Activated CD4-positive, alpha-beta T cell treated with anti-CD3 and anti-CD28 coated beads, Interleukin-2, amount 50 U/mL, for 4 hours (primary cell): ENCODE measurements at regions not wholly inside any gene's neighbourhood (a gene's known extent, or its start where the extent isn't known, plus 50 kb on each side); places are given as distances from the start of the nearest gene placed in this dataset.

Experiments used
- DNase-seq, 2 experiments: peaks; one replicate each; pipeline ENCODE4 v3.0.0-alpha.2; 2020

- no peak for DNase-seq
Observed at GRCh38 chr6:19478992-19479391, 358.2 kb upstream of the ID4 start.

DNA sequence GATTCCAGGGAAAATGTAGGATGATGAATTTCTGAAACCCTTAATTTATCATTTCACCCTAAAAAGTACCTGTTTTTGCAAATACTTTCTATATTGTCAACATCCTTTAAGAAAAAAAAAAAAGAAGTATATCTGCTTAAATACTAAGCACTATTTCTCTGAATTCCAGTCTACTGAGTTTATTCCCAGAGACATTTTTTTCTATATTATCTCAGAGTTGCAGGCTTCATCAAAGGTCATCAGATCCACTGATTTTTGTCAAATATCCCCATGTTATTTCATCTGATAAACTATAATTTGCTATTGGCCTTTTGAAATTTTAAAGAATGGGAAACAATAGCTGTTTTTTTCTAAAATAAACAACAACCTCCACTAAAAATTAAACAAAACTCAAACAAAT, 357.6 kb upstream of the ID4 start:
- no peak for DNase-seq

- no peak for DNase-seq
Observed at GRCh38 chr6:19492636-19493405, 344.3 kb upstream of the ID4 start.

GRCh38 chr6:19501737-19502245, 335.4 kb upstream of the ID4 start:
- no peak for DNase-seq

- DNase-seq: no peak
Observed at GRCh38 chr6:19502301-19502700, 334.9 kb upstream of the ID4 start.

- no peak for DNase-seq
Observed at GRCh38 chr6:19515939-19516338, 321.2 kb upstream of the ID4 start.

DNA sequence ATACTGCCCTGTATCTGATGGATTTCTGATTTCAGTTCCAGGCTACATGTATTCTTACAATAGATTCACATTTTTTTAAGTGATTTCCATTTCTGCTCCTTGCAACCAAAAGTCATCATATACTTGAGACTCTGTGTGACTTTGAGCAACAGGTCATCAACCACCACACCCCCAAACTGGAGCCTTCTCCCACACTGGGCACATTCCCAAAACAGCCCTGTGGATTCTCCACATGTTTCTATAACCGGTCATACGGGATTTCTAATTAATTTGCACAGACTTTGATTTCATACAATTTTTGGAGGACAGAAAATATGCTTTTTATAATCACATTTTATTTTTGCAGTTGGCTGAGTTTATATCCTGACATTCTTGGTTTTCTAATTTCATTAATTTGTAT, 317.2 kb upstream of the ID4 start:
- no peak for DNase-seq

DNA sequence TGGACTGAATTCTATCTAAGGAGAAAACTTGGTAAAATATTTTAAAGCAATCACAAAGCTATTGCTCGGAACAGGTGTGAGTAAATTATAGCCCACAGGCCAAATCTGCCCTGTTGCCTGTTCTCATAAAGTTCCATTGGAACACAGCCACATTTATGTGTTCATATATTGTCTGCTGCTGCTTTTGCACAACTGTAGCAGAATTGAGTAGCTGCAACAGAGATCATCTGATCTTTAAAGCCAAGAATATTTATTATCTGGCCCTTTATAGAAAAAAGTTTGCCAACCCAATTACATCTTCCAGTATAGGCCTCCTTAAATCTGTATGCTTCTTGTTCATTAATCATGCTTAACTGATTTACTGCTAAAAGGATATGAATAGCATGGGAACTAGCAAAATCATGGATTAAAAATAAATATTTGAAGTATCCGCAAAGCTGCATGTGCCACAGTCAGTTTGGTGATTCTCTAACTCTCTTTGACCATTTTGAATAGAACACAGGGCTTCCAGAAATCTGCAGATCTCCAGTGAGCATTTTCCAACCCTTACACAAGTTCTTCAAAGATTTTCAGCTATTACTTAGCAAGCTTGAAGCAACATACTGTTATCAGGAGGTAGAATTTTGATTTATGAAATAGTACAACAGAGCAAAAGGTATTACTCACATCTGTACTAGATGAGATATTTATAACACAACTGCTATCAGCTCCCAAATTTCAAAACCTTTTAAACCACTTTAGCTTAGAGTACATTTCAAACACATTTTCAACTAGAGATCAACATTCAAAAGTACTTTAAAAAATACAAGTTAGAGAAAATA, 312.6 kb upstream of the ID4 start:
- no peak for DNase-seq

GRCh38 chr6:19525673-19526072, 311.5 kb upstream of the ID4 start:
- no peak for DNase-seq

DNA sequence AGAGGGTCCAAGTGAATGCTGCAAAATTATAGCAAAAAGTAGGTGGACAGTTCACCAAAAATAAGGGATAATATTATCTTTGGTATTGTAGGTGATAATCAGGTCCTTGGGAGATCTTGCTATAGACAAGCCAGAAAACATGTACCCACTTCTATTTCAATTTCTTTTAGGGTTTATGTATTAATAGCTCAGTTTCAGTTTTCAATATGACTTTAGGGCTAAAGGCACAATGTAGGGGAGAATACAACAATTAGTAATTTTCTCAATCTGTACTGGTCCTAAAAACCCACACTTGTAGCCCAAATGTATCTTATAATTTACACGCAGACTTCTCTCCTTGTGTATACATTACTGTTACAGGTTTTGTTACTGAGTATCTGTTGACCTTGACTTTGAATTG, 307.0 kb upstream of the ID4 start:
- no peak for DNase-seq

GRCh38 chr6:19535351-19535750, 301.8 kb upstream of the ID4 start:
- no peak for DNase-seq

GRCh38 chr6:19536838-19537237, 300.3 kb upstream of the ID4 start:
- no peak for DNase-seq

- DNase-seq: no peak
Observed at GRCh38 chr6:19538096-19538495, 299.1 kb upstream of the ID4 start.

GRCh38 chr6:19547507-19547906, 289.7 kb upstream of the ID4 start:
- DNase-seq: no peak

DNA sequence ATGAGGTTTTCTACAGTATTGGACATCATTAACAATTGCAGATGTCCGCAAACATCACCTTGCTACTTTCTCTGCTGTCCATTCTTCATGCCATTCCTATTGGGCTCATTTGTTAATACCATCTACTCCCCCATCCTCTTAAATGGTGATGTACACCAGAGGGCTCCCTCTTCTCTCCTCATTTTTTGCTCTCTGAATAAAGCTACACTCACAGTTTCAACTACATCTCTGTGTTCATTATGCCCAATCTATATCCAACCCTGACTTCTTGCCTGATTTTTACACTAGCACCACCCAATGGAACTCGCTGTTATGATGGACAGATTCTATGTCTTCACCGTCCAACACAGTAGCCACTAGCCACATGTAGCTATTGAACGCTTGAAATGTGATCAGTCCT, 288.1 kb upstream of the ID4 start:
- DNase-seq: no peak

DNA sequence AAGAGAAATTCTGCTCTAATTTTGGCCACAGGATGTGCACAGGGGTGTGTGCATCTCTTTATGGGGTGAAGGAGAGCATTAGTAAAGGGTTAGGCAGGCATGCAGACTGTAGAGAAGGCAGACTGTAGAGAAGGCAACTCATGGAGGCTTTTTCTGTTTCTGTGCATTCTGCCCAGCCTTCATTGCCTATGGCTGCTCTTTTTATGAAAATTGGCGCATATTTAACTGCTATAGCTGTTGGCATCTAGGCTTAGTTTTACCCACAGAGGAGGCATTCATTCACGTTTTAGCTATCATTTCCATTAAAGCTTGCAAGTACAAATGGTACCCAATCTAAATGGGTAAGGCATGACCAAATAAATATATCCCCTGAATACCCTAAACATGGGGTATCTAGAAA, 286.8 kb upstream of the ID4 start:
- no peak for DNase-seq

DNA sequence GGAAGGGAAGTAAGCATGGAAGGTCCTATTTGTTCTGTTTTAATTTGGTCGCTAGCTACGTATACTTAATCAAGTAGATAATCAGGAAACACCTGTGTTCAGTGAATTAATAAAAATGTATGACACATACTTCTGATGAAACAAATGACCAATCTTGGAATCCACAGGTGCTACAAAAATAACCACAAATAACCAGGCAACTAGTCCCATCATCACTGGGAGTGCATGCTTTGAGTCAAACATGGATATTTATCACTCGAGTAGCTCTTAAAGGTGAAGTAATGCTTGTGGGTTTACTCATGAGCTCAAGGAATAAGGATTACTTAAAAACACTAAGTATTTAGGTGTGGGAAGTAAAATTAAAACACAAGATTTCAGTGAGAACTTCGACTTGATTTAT, 285.6 kb upstream of the ID4 start:
- no peak for DNase-seq

DNA sequence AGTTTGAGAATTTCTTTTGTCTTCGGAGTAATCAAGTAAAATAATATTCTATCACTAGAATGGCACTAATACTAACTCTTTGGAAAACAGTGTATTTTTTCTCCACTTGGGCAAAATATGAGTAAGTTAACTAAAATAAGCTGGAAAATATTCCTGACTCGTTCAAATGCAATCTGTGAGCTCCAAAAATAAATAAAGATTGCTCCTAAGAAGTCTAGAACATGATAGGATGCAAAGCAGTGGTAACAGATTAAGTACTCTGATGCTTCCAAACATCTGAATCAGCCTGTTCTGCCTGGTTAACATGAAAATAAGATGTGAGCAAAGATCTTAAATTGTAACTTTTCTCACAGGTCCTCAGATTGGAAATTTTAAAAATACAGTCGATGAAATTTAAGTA, 285.1 kb upstream of the ID4 start:
- DNase-seq: no peak

GRCh38 chr6:19552588-19552987, 284.6 kb upstream of the ID4 start:
- no peak for DNase-seq

DNA sequence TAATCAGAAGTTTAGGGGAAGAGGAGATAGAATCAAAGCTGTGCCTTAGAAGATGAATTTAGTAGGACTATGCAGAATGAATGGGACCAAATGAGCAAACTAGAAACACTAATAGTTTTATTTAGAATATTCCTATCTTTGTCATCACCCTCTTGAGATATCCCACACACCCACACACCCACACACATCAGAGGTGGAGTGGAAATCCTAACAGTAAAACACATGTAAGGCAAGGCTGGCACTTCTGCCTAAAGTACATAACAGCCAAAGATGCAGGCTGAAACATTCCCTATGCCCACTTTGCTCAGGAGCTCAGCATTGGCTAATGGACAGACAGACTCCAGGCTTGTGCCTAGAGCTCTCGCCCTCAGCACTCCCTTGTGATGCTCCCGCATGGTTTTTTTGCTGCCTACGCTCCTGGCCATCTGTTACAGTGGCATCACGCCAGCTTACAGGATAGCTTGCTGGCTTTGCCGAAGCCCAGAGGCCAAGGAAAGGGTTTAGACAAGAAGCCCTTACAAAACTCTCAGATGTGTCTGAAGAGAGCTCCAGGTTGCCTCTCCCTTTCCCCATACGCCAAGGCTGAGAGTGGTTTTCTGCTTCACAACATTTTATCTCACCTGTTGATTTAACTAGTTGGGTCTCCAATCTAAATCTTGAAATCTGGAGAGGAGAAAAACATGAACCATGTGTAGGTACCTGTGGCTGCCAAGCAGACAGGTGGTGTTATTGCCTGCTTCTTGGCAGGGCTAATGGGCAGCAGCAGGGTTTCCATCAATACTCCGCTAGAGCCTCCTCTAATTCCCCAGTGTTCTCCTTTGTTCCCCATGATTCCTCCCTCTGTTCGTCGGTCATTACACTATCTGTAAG, 282.6 kb upstream of the ID4 start:
- no peak for DNase-seq

DNA sequence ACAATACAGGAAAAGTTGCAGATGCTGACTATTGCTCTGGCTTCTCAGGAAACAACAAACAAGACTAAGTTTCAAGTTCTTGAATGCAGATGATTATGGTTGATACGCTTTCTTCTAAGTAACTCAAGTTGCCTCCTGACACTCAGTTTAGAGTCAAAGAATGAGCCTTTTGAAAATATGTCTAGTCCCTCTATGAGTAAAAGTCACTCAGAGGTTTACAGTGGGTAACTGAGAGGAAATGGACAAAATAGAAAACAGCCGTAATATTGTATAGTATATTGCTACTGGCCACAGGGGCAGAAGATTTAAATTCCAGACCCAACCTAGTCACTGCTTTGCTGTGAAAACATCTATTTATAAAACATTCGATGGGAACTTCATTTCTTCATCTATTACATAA, 280.0 kb upstream of the ID4 start:
- DNase-seq: no peak

GRCh38 chr6:19558201-19558600, 279.0 kb upstream of the ID4 start:
- DNase-seq: no peak

DNA sequence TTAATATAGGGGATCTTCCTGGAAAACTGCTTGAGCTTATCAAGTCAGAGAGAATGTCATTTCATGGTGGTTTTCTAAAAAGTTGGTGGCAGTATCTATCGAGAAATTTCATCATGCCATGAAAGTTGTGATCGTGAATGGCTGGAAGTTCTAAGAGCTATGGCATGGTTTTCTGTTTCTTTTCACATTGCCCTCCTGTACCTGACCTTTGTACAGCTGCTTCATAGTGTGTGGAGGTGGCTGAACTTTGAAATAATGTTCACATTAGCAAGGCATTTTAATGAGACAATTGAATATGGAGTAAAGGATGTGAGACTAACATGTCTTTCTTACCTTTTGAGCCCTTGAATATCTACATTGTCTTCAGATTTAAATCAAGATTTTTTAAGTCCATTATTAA, 278.2 kb upstream of the ID4 start:
- no peak for DNase-seq
